HEK293T (cell line): ENCODE measurements at regions not wholly inside any gene's neighbourhood (a gene's known extent, or its start where the extent isn't known, plus 50 kb on each side); places are given as distances from the start of the nearest gene placed in this dataset.

ENCODE experiments used
- ARNT ChIP-seq: fragments of 450-650 bp; IDR thresholded peaks from 2 replicates; pipeline ENCODE4 v1.6.1; 2017; ENCODE audit warnings: mild to moderate bottlenecking
- CTBP1 ChIP-seq: fragments of 450-650 bp; IDR thresholded peaks from 2 replicates; pipeline ENCODE4 v1.6.1; 2016; ENCODE audit warnings: borderline replicate concordance
- LEF1 ChIP-seq: fragments of 450-650 bp; IDR thresholded peaks from 2 replicates; pipeline ENCODE4 v1.6.1; 2017; ENCODE audit warnings: mild to moderate bottlenecking, borderline replicate concordance
- NFRKB ChIP-seq: fragments of 450-650 bp; IDR thresholded peaks from 2 replicates; pipeline ENCODE4 v1.6.1; 2016; ENCODE audit warnings: mild to moderate bottlenecking, moderate library complexity
- SP1 ChIP-seq: fragments of 450-650 bp; IDR thresholded peaks from 2 replicates; pipeline ENCODE4 v1.6.1; 2017

DNA sequence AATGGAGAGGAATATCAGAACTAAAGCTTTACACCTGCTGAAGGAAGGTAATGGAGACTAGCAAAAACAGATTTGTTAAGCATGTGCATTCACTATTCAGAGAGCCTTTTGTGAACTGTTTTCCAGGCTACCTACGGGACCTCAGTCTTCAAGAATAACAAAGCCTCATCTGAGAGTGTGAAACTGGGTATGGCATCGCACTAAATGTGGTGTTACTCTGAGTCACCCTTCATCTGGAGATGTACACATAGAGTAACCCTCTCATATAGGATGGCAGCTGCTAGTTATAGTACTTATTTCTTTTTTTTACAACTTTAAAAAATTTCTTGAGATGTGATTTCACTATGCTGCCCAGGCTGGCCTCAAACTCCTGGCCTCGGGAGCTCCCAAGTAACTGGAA, 306.8 kb downstream of the ZNF608 start:
- TF ChIP-seq NFRKB = no peak
- no peak for TF ChIP-seq SP1
- TF ChIP-seq CTBP1 = no peak
- no peak for TF ChIP-seq ARNT
- no peak for TF ChIP-seq LEF1
